Karpas-422 (cell line): ENCODE measurements at regions not wholly inside any gene's neighbourhood (a gene's known extent, or its start where the extent isn't known, plus 50 kb on each side); places are given as distances from the start of the nearest gene placed in this dataset.
A peak's percentile ranks its signal among the peaks of the same experiment; 100 is the strongest.
"Not testable (repeated sequence)": the region's sequence is repeated elsewhere in the genome, so short reads cannot be mapped to it uniquely, and the experiment has no call there.

Experiments
- DNase-seq: peaks from one replicate; pipeline ENCODE4 v3.0.0-alpha.2; 2015
- H2AFZ ChIP-seq: fragments of 200-600 bp; sonication (generic); 2 replicates; pipeline ENCODE4 v1.6.1; 2014; ENCODE audit warnings: antibody characterized with exemption, low read length, mixed read lengths
- H3K27ac ChIP-seq: fragments of 200-600 bp; sonication (generic); 2 replicates; pipeline ENCODE4 v1.5.1; 2014; ENCODE audit warnings: mild to moderate bottlenecking, low read length, moderate library complexity
- H3K27me3 ChIP-seq: fragments of 200-600 bp; sonication (generic); 2 replicates; pipeline ENCODE4 v1.6.1; 2014; ENCODE audit warnings: low read length, mixed read lengths
- H3K36me3 ChIP-seq: fragments of 200-600 bp; sonication (generic); 2 replicates; pipeline ENCODE4 v1.6.1; 2014; ENCODE audit warnings: low read length, mixed read lengths; ENCODE audit not compliant: insufficient read depth
- H3K4me1 ChIP-seq: fragments of 200-600 bp; sonication (generic); 2 replicates; pipeline ENCODE4 v1.6.1; 2014; ENCODE audit warnings: mild to moderate bottlenecking, low read length, mixed read lengths
- H3K4me2 ChIP-seq: fragments of 200-600 bp; sonication (generic); 2 replicates; pipeline ENCODE4 v1.6.1; 2014; ENCODE audit warnings: low read length, low read depth, mild to moderate bottlenecking; ENCODE audit not compliant: poor library complexity, severe bottlenecking
- H3K4me3 ChIP-seq: fragments of 200-600 bp; sonication (generic); 2 replicates; pipeline ENCODE4 v1.5.1; 2014; ENCODE audit warnings: mild to moderate bottlenecking, antibody characterized with exemption, low read length, mixed read lengths
- H3K79me2 ChIP-seq: fragments of 200-600 bp; sonication (generic); 2 replicates; pipeline ENCODE4 v1.6.1; 2014; ENCODE audit warnings: mild to moderate bottlenecking, low read length, mixed read lengths
- H3K9ac ChIP-seq: fragments of 200-600 bp; sonication (generic); 2 replicates; pipeline ENCODE4 v1.6.0; 2014; ENCODE audit warnings: low read length
- H3K9me2 ChIP-seq: fragments of 200-600 bp; sonication (generic), shearing (Covaris generic); replicated peaks from 2 replicates; pipeline ENCODE4 v1.6.0; 2014; ENCODE audit warnings: mild to moderate bottlenecking, low read length, moderate library complexity; ENCODE audit not compliant: insufficient read depth
- H3K9me3 ChIP-seq: fragments of 300-700, 200-600 bp; sonication (generic); 2 replicates; pipeline ENCODE4 v1.6.1; 2014; ENCODE audit warnings: low read length, mixed read lengths
- H4K20me1 ChIP-seq: fragments of 200-600 bp; sonication (generic); 2 replicates; pipeline ENCODE4 v1.6.1; 2014; ENCODE audit warnings: mild to moderate bottlenecking, antibody characterized with exemption, low read length, low read depth; ENCODE audit not compliant: insufficient read depth

DNA sequence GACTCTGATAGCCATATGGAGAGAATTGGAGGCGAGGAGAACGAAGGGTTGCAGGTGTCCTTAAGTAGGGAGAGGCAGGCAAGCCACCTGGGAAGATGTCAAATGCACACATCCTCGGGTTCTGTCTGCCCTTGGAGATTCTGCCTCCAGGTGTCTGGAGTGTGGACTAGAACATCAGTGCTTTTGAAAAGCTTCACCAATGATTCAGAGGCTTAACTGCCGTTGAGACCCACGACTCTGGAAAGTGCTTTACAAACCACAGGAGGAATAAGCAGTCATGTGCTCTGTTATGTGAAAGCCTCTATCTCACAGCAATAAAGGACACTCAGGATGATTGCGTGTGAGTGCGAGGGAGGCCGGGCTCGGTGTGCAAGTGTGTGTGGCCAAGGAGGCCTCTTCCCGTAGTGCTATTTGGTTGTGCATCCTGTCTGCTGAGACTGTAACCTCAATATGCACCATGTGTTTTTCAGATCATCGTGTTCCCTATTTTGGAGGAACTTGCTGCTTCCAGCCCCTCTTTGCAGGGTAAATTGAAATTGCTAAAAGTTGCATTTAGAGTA lies 100.9 kb downstream of the TBC1D26 start:
- not testable (repeated sequence) for DNase-seq, H2AFZ ChIP-seq, H3K9me3 ChIP-seq, H3K27ac ChIP-seq, H3K4me1 ChIP-seq, H3K79me2 ChIP-seq, H3K4me2 ChIP-seq, H3K9me2 ChIP-seq, H3K27me3 ChIP-seq, H3K9ac ChIP-seq, H4K20me1 ChIP-seq, H3K36me3 ChIP-seq, H3K4me3 ChIP-seq

- not testable (repeated sequence) for H3K9me2 ChIP-seq, H3K9me3 ChIP-seq, DNase-seq, H4K20me1 ChIP-seq, H3K79me2 ChIP-seq, H3K27ac ChIP-seq, H3K27me3 ChIP-seq, H3K4me1 ChIP-seq, H2AFZ ChIP-seq, H3K9ac ChIP-seq, H3K4me3 ChIP-seq, H3K36me3 ChIP-seq, H3K4me2 ChIP-seq
These were observed 101.8 kb downstream of the TBC1D26 start for GRCh38 chr17:15833890-15834289.

- not testable (repeated sequence) for H3K27me3 ChIP-seq, DNase-seq, H2AFZ ChIP-seq, H4K20me1 ChIP-seq, H3K4me2 ChIP-seq, H3K79me2 ChIP-seq, H3K9me3 ChIP-seq, H3K9ac ChIP-seq, H3K9me2 ChIP-seq, H3K36me3 ChIP-seq, H3K27ac ChIP-seq, H3K4me1 ChIP-seq, H3K4me3 ChIP-seq
These were observed 103.4 kb downstream of the TBC1D26 start for GRCh38 chr17:15835481-15835880.

- not testable (repeated sequence) for H3K9me3 ChIP-seq, H3K27ac ChIP-seq, H3K4me1 ChIP-seq
These were observed 104.3 kb downstream of the TBC1D26 start for GRCh38 chr17:15836249-15836982.

GRCh38 chr17:15836991-15837390 lies 104.9 kb downstream of the TBC1D26 start:
- H3K4me3 ChIP-seq, H3K9me3 ChIP-seq, H3K9ac ChIP-seq: not testable (repeated sequence)

More at GRCh38 chr17:15836249-15836982, 104.3 kb downstream of the TBC1D26 start:
- H3K36me3 ChIP-seq, DNase-seq, H3K9me2 ChIP-seq, H3K9ac ChIP-seq, H4K20me1 ChIP-seq, H3K4me2 ChIP-seq, H3K27me3 ChIP-seq, H3K79me2 ChIP-seq, H3K4me3 ChIP-seq, H2AFZ ChIP-seq: not testable (repeated sequence)

GRCh38 chr17:15847447-15848229 lies 97.3 kb upstream of the ADORA2B start:
- H3K27ac ChIP-seq, DNase-seq, H2AFZ ChIP-seq, H3K79me2 ChIP-seq, H4K20me1 ChIP-seq, H3K9ac ChIP-seq, H3K9me2 ChIP-seq, H3K27me3 ChIP-seq, H3K4me3 ChIP-seq, H3K9me3 ChIP-seq, H3K36me3 ChIP-seq, H3K4me1 ChIP-seq, H3K4me2 ChIP-seq: not testable (repeated sequence)

More at GRCh38 chr17:15836991-15837390, 104.9 kb downstream of the TBC1D26 start:
- not testable (repeated sequence) for H3K4me2 ChIP-seq, H3K27ac ChIP-seq, DNase-seq, H2AFZ ChIP-seq, H3K36me3 ChIP-seq, H4K20me1 ChIP-seq, H3K9me2 ChIP-seq, H3K79me2 ChIP-seq, H3K4me1 ChIP-seq, H3K27me3 ChIP-seq

DNA sequence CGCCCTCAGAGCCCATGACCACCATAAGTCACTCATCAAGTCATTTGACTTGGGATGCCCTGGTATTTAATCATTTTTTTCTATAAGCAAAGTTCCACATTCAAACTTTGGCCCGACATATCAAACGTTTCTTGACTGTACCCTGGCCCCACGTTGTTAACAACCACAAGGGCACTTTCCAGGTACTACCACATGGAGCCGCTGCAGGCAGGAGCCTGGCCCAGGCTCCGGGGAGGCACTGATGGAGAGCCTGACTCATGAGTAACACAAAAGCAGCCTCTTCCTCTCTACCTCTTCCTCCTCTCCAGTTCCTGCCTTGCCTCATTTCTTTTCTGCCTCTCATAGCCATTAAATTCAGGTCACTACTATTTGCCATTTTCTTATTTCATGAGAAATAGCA lies 95.9 kb upstream of the ADORA2B start:
- not testable (repeated sequence) for H3K27ac ChIP-seq, H3K9me2 ChIP-seq, H3K79me2 ChIP-seq, H3K9ac ChIP-seq, H3K4me2 ChIP-seq, H3K27me3 ChIP-seq, H3K9me3 ChIP-seq, H4K20me1 ChIP-seq, H3K4me1 ChIP-seq, H3K4me3 ChIP-seq, H3K36me3 ChIP-seq, H2AFZ ChIP-seq
- peak; percentile 88 for DNase-seq

- not testable (repeated sequence) for H3K9me2 ChIP-seq, H3K36me3 ChIP-seq, H3K4me2 ChIP-seq, H3K27ac ChIP-seq, H3K4me1 ChIP-seq, H3K79me2 ChIP-seq, H3K27me3 ChIP-seq, DNase-seq, H3K9ac ChIP-seq, H3K9me3 ChIP-seq, H4K20me1 ChIP-seq, H3K4me3 ChIP-seq, H2AFZ ChIP-seq
These were observed 94.9 kb upstream of the ADORA2B start for GRCh38 chr17:15850071-15850470.
